ENCODE measurements at regions not wholly inside any gene's neighbourhood (a gene's known extent, or its start where the extent isn't known, plus 50 kb on each side); places are given as distances from the start of the nearest gene placed in this dataset.
A peak's percentile ranks its signal among the peaks of the same experiment; 100 is the strongest.

- peak; percentile 16 for DNase-seq
- Histone ChIP-seq H3K4me3 (no peak overlapping the region), H3K27ac (no peak overlapping the region), H3K9me3 (no peaks in the 10 kb centered on the region), H3K36me3 (no peaks in the 10 kb centered on the region), H3K27me3 (replicated peaks in 1 of 7) (peaks cover 0 to 68% (median 0%) of the 10 kb centered on the region in 7 donors), H3K4me1 (no peaks in the 10 kb centered on the region)
- WGBS, 5 donors = 64 to 75% (median 70%) methylated on average over 10 of the region's 10 CpGs
- intact Hi-C loops (cut with DNase I; ENCODE audit: low total_unique reads) = no loop called here
- TF ChIP-seq POLR2AphosphoS5 (IDR thresholded peaks at IDR 0.05) = no peak
- TF ChIP-seq CTCF (IDR thresholded peaks at IDR 0.05 in 8 of 11, conservative IDR thresholded peaks at IDR 0.05 in 3 of 11) = no peak
- no peak for TF ChIP-seq POLR2A (IDR thresholded peaks at IDR 0.05)
Observed at GRCh38 chr22:48431014-48431413, 1396.7 kb downstream of the BRD1 start.

GRCh38 chr22:48429446-48430020, 1398.1 kb downstream of the BRD1 start:
- no peaks in the 10 kb centered on the region for H3K9me3 ChIP-seq
- H3K36me3 ChIP-seq = no peaks in the 10 kb centered on the region
- TF ChIP-seq POLR2A (IDR thresholded peaks at IDR 0.05) (no peak), CTCF (IDR thresholded peaks at IDR 0.05 in 8 of 11, conservative IDR thresholded peaks at IDR 0.05 in 3 of 11) (no peak), POLR2AphosphoS5 (IDR thresholded peaks at IDR 0.05) (no peak)
- WGBS, 5 donors = 76 to 84% (median 81%) methylated on average over 11 to 12 of the region's 12 CpGs
- H3K4me1 ChIP-seq = no peaks in the 10 kb centered on the region
- DNase-seq = no peak
- H3K4me3 ChIP-seq = no peak overlapping the region
- no peak overlapping the region for H3K27ac ChIP-seq
- peaks cover 0 to 79% (median 0%) of the 10 kb centered on the region in 7 donors for H3K27me3 ChIP-seq (replicated peaks in 1 of 7)
- intact Hi-C loops (cut with DNase I; ENCODE audit: low total_unique reads) = no loop called here

- Histone ChIP-seq H3K36me3 (no peaks in the 10 kb centered on the region), H3K4me1 (no peaks in the 10 kb centered on the region), H3K9me3 (no peaks in the 10 kb centered on the region), H3K27me3 (replicated peaks in 1 of 7) (peaks cover 0 to 79% (median 0%) of the 10 kb centered on the region in 7 donors), H3K4me3 (no peak overlapping the region), H3K27ac (no peak overlapping the region)
- 65 to 78% (median 73%) methylated on average over 18 of the region's 18 CpGs for WGBS, 5 donors
- no peak for DNase-seq
- TF ChIP-seq CTCF (IDR thresholded peaks at IDR 0.05 in 8 of 11, conservative IDR thresholded peaks at IDR 0.05 in 3 of 11) (no peak), POLR2A (IDR thresholded peaks at IDR 0.05) (no peak), POLR2AphosphoS5 (IDR thresholded peaks at IDR 0.05) (no peak)
- intact Hi-C loops (cut with DNase I; ENCODE audit: low total_unique reads) = no loop called here
Observed at GRCh38 chr22:48428631-48429371, 1398.9 kb downstream of the BRD1 start.

GRCh38 chr22:48427731-48428211, 1399.9 kb downstream of the BRD1 start:
- TF ChIP-seq POLR2A (IDR thresholded peaks at IDR 0.05) (no peak), CTCF (IDR thresholded peaks at IDR 0.05 in 8 of 11, conservative IDR thresholded peaks at IDR 0.05 in 3 of 11) (no peak), POLR2AphosphoS5 (IDR thresholded peaks at IDR 0.05) (no peak)
- WGBS, 5 donors = 76 to 91% (median 78%) methylated on average over 10 to 15 of the region's 15 CpGs
- no peak for DNase-seq
- intact Hi-C loops (cut with DNase I; ENCODE audit: low total_unique reads) = no loop called here
- Histone ChIP-seq H3K4me1 (no peaks in the 10 kb centered on the region), H3K27me3 (replicated peaks in 1 of 7) (peaks cover 0 to 82% (median 0%) of the 10 kb centered on the region in 7 donors), H3K9me3 (no peaks in the 10 kb centered on the region), H3K4me3 (no peak overlapping the region), H3K36me3 (no peaks in the 10 kb centered on the region), H3K27ac (no peak overlapping the region)

Data from spleen (tissue), 11 donors.